GM12875 (cell line): ENCODE measurements at regions not wholly inside any gene's neighbourhood (a gene's known extent, or its start where the extent isn't known, plus 50 kb on each side); places are given as distances from the start of the nearest gene placed in this dataset.

Experiments
- H3K4me3 ChIP-seq: one replicate; pipeline ENCODE4 v1.5.1; 2011; ENCODE audit warnings: low read depth, low read length, control low read depth
- TF ChIP-seq, protein P1 (sequence below): IDR thresholded peaks from 2 replicates; pipeline ENCODE4 v1.5.1; 2011; ENCODE audit warnings: low read depth, mild to moderate bottlenecking, control low read depth, inconsistent platforms, low read length, moderate library complexity, borderline replicate concordance; ENCODE audit not compliant: insufficient read depth

DNA sequence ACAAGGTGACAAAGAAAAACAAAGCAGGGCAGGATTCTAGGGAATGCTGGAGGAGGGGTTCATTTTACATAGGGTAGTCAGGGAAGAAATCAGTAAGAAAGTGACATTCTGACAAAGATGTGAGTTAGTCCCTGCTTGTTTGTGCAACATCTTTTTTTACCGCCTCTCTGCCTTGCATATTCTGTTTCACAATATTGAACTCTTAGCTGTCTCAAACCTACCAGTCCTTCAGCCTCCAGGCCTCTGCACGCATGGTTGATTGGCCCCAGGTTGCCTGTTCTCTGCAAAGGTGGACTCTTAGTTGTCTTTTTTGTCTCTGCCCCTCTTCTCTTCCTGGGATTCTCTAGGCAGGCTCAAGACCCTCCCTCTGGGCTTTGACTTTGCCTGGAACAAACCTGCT is 152.2 kb upstream of the RUNX1 start:
- TF ChIP-seq, protein P1, sequence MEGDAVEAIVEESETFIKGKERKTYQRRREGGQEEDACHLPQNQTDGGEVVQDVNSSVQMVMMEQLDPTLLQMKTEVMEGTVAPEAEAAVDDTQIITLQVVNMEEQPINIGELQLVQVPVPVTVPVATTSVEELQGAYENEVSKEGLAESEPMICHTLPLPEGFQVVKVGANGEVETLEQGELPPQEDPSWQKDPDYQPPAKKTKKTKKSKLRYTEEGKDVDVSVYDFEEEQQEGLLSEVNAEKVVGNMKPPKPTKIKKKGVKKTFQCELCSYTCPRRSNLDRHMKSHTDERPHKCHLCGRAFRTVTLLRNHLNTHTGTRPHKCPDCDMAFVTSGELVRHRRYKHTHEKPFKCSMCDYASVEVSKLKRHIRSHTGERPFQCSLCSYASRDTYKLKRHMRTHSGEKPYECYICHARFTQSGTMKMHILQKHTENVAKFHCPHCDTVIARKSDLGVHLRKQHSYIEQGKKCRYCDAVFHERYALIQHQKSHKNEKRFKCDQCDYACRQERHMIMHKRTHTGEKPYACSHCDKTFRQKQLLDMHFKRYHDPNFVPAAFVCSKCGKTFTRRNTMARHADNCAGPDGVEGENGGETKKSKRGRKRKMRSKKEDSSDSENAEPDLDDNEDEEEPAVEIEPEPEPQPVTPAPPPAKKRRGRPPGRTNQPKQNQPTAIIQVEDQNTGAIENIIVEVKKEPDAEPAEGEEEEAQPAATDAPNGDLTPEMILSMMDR = no peak
- H3K4me3 ChIP-seq = no peak overlapping the region

DNA sequence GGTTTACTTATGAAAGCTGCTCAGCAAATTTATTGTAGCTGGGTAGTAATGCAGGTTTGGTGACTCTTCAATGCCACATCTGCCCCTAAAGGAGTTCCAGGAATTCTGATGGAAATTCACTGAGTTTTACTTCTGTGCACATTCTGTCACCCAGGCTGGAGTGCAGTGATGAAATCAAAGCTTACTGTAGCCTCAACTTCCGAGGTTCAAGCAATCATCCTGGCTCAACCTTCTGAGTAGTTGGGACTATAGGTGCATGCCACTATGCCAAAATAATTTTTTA is 150.6 kb upstream of the RUNX1 start:
- H3K4me3 ChIP-seq = no peak overlapping the region
- TF ChIP-seq, protein P1 = no peak

DNA sequence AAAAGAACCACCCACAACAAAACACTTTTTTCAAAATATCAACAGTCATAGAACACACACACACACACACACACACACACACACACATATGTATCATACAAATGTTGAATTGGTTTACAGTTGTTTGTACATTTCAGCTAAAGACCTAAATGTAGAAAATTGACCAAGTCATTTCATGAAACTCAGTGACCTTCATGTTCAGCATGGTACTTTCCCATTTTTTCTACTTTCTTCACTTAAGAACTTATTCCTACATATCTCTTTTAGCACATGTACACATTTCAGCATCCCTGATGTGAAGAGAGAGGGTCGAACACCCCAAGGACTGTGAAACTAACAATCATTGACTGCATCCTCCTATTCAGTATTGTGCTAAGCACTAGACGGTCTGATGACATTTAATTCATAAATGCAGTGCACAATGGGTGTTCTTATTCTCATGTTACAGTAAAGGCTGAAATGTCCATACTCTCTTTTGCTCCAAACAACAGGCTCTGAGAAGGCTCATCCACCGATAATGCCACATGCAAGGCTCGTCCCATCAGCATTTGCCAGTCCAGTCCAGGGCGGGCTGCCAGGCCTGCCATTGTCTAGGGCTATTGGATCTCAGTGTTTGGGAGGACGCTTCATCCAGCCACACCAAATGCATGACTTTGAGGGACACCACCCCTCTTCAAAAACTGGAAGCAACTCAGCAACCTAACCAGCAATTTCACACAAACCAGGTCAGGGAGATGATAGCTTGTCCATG is 150.1 kb upstream of the RUNX1 start:
- H3K4me3 ChIP-seq = no peak overlapping the region
- TF ChIP-seq, protein P1 = no peak

DNA sequence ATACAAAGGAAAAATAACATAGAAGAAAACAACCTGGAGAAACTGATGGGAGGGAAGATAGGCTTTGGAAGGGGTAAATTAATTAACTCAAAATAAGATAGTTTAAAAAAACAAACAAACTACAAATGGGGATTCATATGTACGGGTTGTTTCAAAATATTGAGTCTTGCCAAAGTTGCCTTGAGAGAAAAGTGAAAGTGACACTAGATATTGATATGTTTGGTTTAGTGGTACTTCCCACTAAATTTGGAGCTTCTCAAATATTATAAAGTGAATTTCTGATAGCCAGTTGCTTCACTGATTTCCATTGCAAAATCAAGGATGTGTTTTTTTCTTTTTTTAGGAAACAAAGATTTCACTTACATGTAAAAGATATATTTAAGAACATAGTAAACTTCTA is 149.5 kb upstream of the RUNX1 start:
- no peak overlapping the region for H3K4me3 ChIP-seq
- TF ChIP-seq, protein P1 = no peak

DNA sequence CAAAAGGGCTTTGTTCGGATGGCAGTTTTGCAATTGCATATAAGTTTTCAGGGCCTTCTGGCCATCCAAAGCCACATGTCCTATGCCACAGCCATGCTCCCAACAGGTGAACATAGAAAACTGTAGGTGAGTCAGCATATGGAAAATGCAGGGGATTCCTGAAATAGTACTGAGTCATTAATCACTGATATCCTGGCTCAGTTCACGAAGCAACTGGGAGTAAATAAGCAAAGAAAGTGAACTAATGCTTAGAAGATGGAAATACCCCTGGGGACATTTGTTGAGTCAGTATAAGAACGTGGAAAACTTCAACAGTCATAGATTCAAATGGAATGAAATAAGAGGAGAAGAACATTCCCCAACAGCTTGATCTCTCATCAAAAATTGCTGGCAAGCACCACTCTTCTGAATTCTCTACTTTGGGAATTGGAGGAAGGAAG is 148.9 kb upstream of the RUNX1 start:
- no peak overlapping the region for H3K4me3 ChIP-seq
- TF ChIP-seq, protein P1 = no peak

DNA sequence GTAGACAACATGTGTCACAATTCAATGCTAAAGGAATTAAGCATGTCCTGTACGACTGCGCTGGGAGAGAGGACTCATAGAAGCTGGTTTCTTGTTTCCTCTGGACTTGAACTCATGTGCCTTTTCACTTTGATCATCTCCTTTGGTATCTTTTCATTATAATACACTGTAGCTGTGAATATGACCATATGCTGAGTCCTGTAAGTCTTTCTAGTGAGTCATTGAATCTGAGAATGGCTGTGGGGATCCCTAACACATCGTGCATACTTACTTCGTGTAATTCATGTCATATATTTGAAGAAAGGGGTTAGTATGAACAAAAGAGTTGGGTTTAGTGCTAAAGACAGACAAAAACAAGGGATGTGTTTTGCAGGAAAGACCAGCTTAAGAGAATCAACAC is 148.1 kb upstream of the RUNX1 start:
- TF ChIP-seq, protein P1 = no peak

DNA sequence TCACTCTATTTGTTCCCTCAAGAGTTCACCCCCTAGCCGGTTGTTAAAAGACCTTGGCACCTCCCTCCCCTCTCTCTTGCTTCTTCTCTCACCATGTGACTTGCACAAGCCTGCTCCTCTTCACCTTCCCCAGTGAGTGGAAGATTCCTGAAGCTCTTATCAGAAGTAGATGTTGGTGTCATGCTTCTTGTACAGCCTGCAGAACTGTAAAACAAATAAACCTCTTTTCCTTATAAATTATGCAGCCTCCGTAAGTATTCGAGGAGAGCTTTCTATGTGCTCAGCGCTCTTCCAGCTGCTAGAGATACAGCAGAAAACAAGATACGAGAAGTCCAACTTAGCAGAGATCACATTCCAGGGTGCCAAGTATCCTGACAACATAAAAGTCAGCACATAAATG is 147.0 kb upstream of the RUNX1 start:
- TF ChIP-seq, protein P1 = no peak
- no peak overlapping the region for H3K4me3 ChIP-seq

More for the DNA sequence above, 148.1 kb upstream of the RUNX1 start:
- no peak overlapping the region for H3K4me3 ChIP-seq
